ENCODE measurements at regions not wholly inside any gene's neighbourhood (a gene's known extent, or its start where the extent isn't known, plus 50 kb on each side); places are given as distances from the start of the nearest gene placed in this dataset.
"Not testable (repeated sequence)": the region's sequence is repeated elsewhere in the genome, so short reads cannot be mapped to it uniquely, and the experiment has no call there.

GRCh38 chr1:80359666-80360065 is 1353.1 kb upstream of the ADGRL4 start:
- no peak for DNase-seq

DNA sequence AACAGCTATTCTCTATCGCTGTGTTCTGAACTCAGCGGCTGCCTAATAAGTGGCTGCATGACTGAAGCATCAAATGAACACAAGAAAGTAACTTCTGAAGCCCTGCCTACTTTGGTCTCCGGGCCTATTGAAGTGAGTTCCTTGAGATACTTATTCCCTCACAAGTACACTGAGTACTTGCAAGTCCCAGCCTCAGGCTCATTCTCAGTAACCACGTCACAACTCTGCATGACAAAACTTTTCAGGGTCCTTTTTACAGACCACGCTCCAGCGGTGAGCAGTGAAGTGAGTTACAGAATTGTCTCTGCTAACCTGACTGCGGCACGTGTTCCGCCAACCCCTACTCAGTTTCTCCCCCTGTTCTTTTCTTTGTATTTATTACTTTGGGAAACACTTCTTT is 1342.7 kb upstream of the ADGRL4 start:
- DNase-seq: no peak

- no peak for DNase-seq
Observed at GRCh38 chr1:80341021-80341420, 1334.5 kb upstream of the ADGRL4 start.

- no peak for DNase-seq
Observed at GRCh38 chr1:80318108-80318507, 1311.6 kb upstream of the ADGRL4 start.

GRCh38 chr1:80310703-80311245 is 1304.2 kb upstream of the ADGRL4 start:
- no peak for DNase-seq

DNA sequence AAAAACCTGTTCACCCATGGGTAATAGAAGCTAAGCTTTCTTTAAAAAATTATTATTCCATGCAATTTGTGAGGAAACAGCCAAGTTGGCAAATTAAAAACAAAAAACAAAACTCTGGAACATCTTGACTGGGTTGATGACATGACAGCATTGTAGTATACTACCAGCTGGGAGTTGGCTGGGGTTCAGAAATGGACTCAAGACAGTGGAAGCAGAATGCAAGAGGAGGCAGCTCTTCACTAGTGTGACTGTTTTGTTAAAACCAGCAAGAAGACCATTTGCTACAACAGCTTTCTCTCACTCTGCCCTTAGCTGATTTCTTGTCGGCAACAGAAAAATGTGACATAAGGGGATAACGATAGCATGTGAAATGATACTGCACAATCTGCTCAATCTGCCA is 1298.9 kb upstream of the ADGRL4 start:
- DNase-seq: no peak

- DNase-seq: no peak
Observed at GRCh38 chr1:80293818-80294217, 1287.3 kb upstream of the ADGRL4 start.

GRCh38 chr1:80288750-80289149 is 1282.2 kb upstream of the ADGRL4 start:
- not testable (repeated sequence) for DNase-seq

- DNase-seq: no peak
Observed at GRCh38 chr1:80282536-80282935, 1276.0 kb upstream of the ADGRL4 start.

DNA sequence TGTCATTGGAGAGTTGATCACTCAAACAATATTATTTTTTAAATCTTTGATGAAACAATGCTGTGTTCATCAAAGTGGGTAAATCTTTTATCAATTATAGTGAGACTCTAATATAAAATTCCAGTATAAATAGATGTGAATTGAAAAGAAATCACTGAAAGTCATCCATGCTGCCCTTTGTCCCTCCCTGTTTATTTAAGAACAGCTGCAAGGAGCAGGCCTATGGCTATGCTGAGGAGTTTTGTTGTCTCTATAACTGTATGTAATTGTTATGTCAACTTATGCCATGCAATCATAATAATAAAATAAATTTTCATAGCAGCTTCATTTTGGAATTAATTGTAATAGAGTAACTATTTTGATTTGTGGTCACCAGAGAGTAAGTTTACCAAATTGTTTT is 1272.4 kb upstream of the ADGRL4 start:
- no peak for DNase-seq

GRCh38 chr1:80274256-80274655 is 1267.7 kb upstream of the ADGRL4 start:
- DNase-seq: no peak

GRCh38 chr1:80272495-80272894 is 1266.0 kb upstream of the ADGRL4 start:
- DNase-seq: no peak

- no peak for DNase-seq
Observed at GRCh38 chr1:80258659-80259058, 1252.1 kb upstream of the ADGRL4 start.

DNA sequence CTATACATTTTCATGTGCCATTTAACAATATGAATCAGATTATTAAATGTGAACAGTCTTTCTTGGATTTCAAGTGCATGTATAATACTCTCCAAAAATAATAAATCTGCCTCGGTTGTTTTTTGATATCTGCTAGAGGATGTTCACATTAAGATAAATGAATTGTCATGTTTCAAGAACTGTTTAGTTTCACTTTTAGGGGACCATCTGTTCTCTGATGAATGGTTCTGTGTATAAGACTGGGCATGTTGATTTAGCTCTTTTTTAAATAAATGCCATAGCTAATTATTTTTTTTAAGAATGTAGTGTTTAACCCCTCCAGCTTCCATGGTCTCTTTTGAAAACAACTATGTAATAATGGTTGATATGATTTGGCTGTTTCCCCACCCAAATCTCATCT is 1245.1 kb upstream of the ADGRL4 start:
- no peak for DNase-seq

DNA sequence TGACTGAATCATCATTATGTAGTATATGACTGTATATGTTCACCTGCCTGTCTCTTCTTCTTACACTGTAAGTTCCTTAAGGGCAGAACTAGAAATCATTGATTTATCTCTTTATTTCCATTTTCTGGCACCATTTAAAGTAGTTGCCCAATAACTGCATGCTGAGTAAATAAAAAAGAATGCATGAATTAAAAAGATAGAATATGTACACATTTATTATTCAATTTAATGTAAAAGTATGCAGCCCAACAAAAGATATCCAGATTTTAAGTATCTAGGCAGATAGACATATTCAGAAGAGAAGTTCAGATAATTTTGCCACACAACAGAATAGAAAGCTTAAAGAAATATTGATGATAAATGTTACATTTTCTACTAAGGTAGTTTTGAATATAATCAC is 1244.6 kb upstream of the ADGRL4 start:
- no peak for DNase-seq

- DNase-seq: no peak
Observed at GRCh38 chr1:80250573-80251168, 1244.1 kb upstream of the ADGRL4 start.

GRCh38 chr1:80249699-80250098 is 1243.2 kb upstream of the ADGRL4 start:
- DNase-seq: no peak

GRCh38 chr1:80248886-80249285 is 1242.4 kb upstream of the ADGRL4 start:
- DNase-seq: no peak

GRCh38 chr1:80245813-80246212 is 1239.3 kb upstream of the ADGRL4 start:
- DNase-seq: no peak

DNA sequence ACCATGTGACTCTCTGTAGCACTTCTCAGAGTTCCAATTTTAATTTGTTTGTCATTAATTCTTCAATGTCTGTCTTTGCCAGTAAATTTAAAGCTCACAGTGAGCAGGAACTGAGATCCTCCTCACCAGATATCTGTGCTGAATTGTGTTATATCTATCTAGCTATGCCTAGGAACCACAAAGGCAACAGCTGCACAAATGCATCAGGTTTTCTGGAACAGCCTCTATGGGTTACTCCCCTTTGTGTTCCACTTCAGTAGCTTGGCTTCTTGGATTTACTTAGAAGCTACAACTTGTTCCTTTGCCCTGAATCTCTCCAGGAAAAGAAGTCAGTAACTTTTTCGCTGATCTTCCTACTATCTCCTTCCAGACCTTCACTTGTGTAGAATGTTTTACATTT is 1237.8 kb upstream of the ADGRL4 start:
- DNase-seq: no peak

DNA sequence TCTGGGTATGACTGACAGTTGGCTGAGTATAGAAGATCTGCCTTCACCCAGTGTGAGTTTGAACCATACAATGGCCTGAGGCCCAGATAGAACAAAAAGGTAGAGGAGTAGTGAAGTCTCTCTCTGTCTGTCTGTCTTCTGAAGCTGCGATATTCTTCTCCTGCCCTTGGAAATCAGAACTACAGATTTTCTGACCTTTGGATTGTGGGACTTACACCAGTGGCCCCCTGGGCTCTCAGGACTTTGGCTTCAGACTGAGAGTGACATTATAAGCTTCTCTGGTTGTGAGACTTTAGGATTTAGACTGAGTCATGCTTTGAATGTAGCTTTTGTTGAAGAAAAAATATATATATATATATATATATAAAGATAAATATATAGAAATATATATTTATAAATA is 1235.0 kb upstream of the ADGRL4 start:
- DNase-seq: no peak

DNA sequence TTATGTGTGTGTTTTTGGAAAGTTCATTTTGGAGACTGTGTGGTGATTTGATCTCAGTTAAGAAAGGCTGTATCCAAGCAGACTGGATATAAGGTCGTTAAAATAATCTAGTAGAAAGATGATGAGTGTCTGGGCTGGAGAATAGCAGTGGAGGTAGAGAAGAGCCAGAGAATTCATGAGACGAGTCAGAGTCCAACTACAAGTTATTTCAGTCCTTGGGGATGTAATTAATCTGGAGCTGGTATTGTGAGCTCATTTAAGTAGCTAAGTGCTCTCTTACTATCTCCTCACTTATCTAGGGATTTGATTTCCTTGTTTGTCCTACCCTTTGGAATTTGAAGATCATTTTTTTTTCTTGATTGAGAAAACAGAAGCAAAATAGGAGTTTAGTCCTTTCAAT is 1219.0 kb upstream of the ADGRL4 start:
- DNase-seq: no peak

DNA sequence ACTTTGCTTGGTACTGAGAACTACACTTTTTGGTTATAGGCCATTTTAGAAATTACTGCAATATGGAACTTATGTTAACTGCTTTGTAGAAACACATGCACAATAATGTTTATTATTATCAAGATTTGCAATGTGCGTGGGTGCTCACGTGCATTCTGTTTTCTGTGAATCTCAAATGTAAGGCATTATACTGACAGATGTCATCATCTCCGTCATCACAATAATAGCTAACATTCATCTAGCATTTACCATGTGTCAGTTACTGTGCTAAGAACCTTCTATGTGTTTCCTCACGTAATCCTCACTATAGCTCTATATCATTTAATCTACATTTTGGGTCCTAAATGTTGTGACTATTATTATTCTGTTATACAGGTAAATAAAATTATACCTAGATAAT is 1214.8 kb upstream of the ADGRL4 start:
- DNase-seq: no peak

- no peak for DNase-seq
Observed at GRCh38 chr1:80218112-80218511, 1211.6 kb upstream of the ADGRL4 start.

GRCh38 chr1:80217377-80217986 is 1211.0 kb upstream of the ADGRL4 start:
- DNase-seq: no peak

All from 8988T (cell line).